Gastroesophageal sphincter (tissue), 3 donors: ENCODE measurements at regions not wholly inside any gene's neighbourhood (a gene's known extent, or its start where the extent isn't known, plus 50 kb on each side); places are given as distances from the start of the nearest gene placed in this dataset.

Experiments
- EP300 ChIP-seq: sonication (generic); formaldehyde crosslinking; IDR thresholded peaks from one replicate; pipeline ENCODE4 v1.6.1; 2017; ENCODE audit warnings: antibody characterized with exemption, mild to moderate bottlenecking
- POLR2A ChIP-seq, 2 donors: fragments of 450-650 bp; IDR thresholded peaks; one replicate each; pipeline ENCODE4 v1.6.1; 2017; ENCODE audit warnings: antibody characterized with exemption in 2 of 2, mild to moderate bottlenecking in 2 of 2, moderate library complexity in 1 of 2
- POLR2AphosphoS5 ChIP-seq: sonication (generic); formaldehyde crosslinking; IDR thresholded peaks from one replicate; pipeline ENCODE4 v1.6.1; 2017; ENCODE audit warnings: antibody characterized with exemption
- TF ChIP-seq, protein P1 (sequence below), 4 experiments: fragments of 200-600 bp in 2 of 4; fragments of 450-650 bp in 2 of 4; sonication (generic) in 1 of 4; IDR thresholded peaks; one replicate each; pipeline ENCODE4 v1.5.1; 2017 to 2019; ENCODE audit warnings: antibody characterized with exemption in 4 of 4, mild to moderate bottlenecking in 2 of 4, moderate library complexity in 2 of 4

DNA sequence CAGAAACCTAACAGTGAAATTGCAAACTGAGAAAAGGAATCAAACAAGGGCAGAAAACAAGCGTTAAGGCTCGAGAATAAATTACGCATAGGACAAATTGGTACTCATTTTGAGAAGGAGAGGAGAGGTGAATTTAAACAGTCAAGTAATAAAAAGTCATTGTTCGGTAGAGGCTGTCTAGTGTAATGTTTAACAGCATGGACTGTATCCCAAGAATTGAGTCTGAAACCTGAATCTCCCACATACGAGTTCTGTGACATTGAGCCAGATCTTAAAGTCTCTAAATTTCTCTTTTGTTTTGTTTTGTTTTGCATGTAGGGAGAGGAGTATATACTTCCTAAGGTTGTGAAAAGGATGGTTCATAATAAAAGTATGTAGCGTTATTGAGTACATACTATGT, 216.5 kb upstream of the BTG1 start:
- TF ChIP-seq, protein P1, sequence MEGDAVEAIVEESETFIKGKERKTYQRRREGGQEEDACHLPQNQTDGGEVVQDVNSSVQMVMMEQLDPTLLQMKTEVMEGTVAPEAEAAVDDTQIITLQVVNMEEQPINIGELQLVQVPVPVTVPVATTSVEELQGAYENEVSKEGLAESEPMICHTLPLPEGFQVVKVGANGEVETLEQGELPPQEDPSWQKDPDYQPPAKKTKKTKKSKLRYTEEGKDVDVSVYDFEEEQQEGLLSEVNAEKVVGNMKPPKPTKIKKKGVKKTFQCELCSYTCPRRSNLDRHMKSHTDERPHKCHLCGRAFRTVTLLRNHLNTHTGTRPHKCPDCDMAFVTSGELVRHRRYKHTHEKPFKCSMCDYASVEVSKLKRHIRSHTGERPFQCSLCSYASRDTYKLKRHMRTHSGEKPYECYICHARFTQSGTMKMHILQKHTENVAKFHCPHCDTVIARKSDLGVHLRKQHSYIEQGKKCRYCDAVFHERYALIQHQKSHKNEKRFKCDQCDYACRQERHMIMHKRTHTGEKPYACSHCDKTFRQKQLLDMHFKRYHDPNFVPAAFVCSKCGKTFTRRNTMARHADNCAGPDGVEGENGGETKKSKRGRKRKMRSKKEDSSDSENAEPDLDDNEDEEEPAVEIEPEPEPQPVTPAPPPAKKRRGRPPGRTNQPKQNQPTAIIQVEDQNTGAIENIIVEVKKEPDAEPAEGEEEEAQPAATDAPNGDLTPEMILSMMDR (IDR thresholded peaks at IDR 0.05): no peak
- no peak for TF ChIP-seq POLR2A (IDR thresholded peaks at IDR 0.05)
- no peak for TF ChIP-seq POLR2AphosphoS5
- TF ChIP-seq EP300: no peak
